ENCODE measurements at regions not wholly inside any gene's neighbourhood (a gene's known extent, or its start where the extent isn't known, plus 50 kb on each side); places are given as distances from the start of the nearest gene placed in this dataset.

GRCh38 chr4:19051831-19052230 is 1030.3 kb upstream of the LCORL start:
- no peak for TF ChIP-seq CTCF (IDR thresholded peaks at IDR 0.05; ENCODE audit: unreplicated experiment)
- Mint-ChIP-seq H3K36me3 (no peaks in the 10 kb centered on the region), H3K4me1 (peaks cover 29% of the 10 kb centered on the region), H3K27me3 (ENCODE audit: low read depth) (no peaks in the 10 kb centered on the region), H3K9me3 (no peaks in the 10 kb centered on the region), H3K27ac (peak overlapping the region; percentile 41), H3K4me3 (no peak overlapping the region)
- no peak for DNase-seq (ENCODE audit: low spot score in 2 of 2, unreplicated experiment in 2 of 2)

- Mint-ChIP-seq H3K27me3 (ENCODE audit: low read depth) (no peaks in the 10 kb centered on the region), H3K4me3 (no peak overlapping the region), H3K4me1 (peaks cover 29% of the 10 kb centered on the region), H3K27ac (no peak overlapping the region), H3K36me3 (no peaks in the 10 kb centered on the region), H3K9me3 (peaks cover 4% of the 10 kb centered on the region)
- TF ChIP-seq CTCF (IDR thresholded peaks at IDR 0.05; ENCODE audit: unreplicated experiment) = no peak
- no peak for DNase-seq (ENCODE audit: low spot score in 2 of 2, unreplicated experiment in 2 of 2)
Measured at GRCh38 chr4:19047279-19047880, 1025.8 kb upstream of the LCORL start.

GRCh38 chr4:19039816-19040215 is 1018.3 kb upstream of the LCORL start:
- no peak overlapping the region for H3K27ac Mint-ChIP-seq
- H3K4me3 Mint-ChIP-seq = no peak overlapping the region
- no peak for DNase-seq (ENCODE audit: low spot score in 2 of 2, unreplicated experiment in 2 of 2)
- no peak for TF ChIP-seq CTCF (IDR thresholded peaks at IDR 0.05; ENCODE audit: unreplicated experiment)
- H3K27me3 Mint-ChIP-seq (ENCODE audit: low read depth) = no peaks in the 10 kb centered on the region
- peaks cover 2% of the 10 kb centered on the region for H3K4me1 Mint-ChIP-seq
- H3K9me3 Mint-ChIP-seq = peaks cover 22% of the 10 kb centered on the region
- peaks cover 3% of the 10 kb centered on the region for H3K36me3 Mint-ChIP-seq

- Mint-ChIP-seq H3K9me3 (peaks cover 22% of the 10 kb centered on the region), H3K27ac (peak overlapping the region; percentile 1), H3K27me3 (ENCODE audit: low read depth) (no peaks in the 10 kb centered on the region), H3K4me3 (no peak overlapping the region), H3K4me1 (peaks cover 17% of the 10 kb centered on the region), H3K36me3 (peaks cover 3% of the 10 kb centered on the region)
- no peak for TF ChIP-seq CTCF (IDR thresholded peaks at IDR 0.05; ENCODE audit: unreplicated experiment)
- DNase-seq (ENCODE audit: low spot score in 2 of 2, unreplicated experiment in 2 of 2) = no peak
Measured at GRCh38 chr4:19038231-19038630, 1016.7 kb upstream of the LCORL start.

- Mint-ChIP-seq H3K4me1 (peaks cover 38% of the 10 kb centered on the region), H3K9me3 (peaks cover 15% of the 10 kb centered on the region), H3K27me3 (ENCODE audit: low read depth) (no peaks in the 10 kb centered on the region), H3K36me3 (no peaks in the 10 kb centered on the region), H3K27ac (peak overlapping the region; percentile 88), H3K4me3 (no peak overlapping the region)
- no peak for TF ChIP-seq CTCF (IDR thresholded peaks at IDR 0.05; ENCODE audit: unreplicated experiment)
- no peak for DNase-seq (ENCODE audit: low spot score in 2 of 2, unreplicated experiment in 2 of 2)
Measured at GRCh38 chr4:19033816-19034733, 1012.5 kb upstream of the LCORL start.
